ENCODE measurements at regions not wholly inside any gene's neighbourhood (a gene's known extent, or its start where the extent isn't known, plus 50 kb on each side); places are given as distances from the start of the nearest gene placed in this dataset.
"Not testable (repeated sequence)": the region's sequence is repeated elsewhere in the genome, so short reads cannot be mapped to it uniquely, and the experiment has no call there.

- H3K27ac Mint-ChIP-seq; H4K20me1 ChIP-seq (ENCODE audit: insufficient read depth, low read length); H3K4me1 Mint-ChIP-seq; H3K27ac ChIP-seq (ENCODE audit: low read depth in 1 of 2, low read length in 2 of 2); intact Hi-C loops (cut with micrococcal nuclease); H3K9me3 Mint-ChIP-seq; H3K36me3 Mint-ChIP-seq; H3K79me2 ChIP-seq (ENCODE audit: insufficient read depth, low read length); H3K4me2 ChIP-seq (replicated peaks; ENCODE audit: extremely low read depth, low read length, poor library complexity, severe bottlenecking); H3K4me1 ChIP-seq (ENCODE audit: control insufficient read depth in 1 of 2, insufficient read depth in 2 of 2, low read length in 2 of 2); H2AFZ ChIP-seq (ENCODE audit: insufficient read depth, low read depth, low read length, poor library complexity, severe bottlenecking); H3K27me3 Mint-ChIP-seq (ENCODE audit: low read depth in 3 of 3); DNase-seq; H3K27me3 ChIP-seq (ENCODE audit: control insufficient read depth in 2 of 2, insufficient read depth in 2 of 2, low read length in 2 of 2); H3K9ac ChIP-seq (ENCODE audit: insufficient read depth, low read length, poor library complexity, severe bottlenecking); H3K36me3 ChIP-seq (replicated peaks in 1 of 2; ENCODE audit: control insufficient read depth in 1 of 2, insufficient read depth in 2 of 2, low read length in 2 of 2); H3K4me3 ChIP-seq (replicated peaks in 1 of 3; ENCODE audit: low read depth in 2 of 3, low read length in 3 of 3); H3K4me3 Mint-ChIP-seq; H3K9me3 ChIP-seq (replicated peaks in 1 of 2; ENCODE audit: control insufficient read depth in 1 of 2, insufficient read depth in 1 of 2, low read length in 2 of 2): not testable (repeated sequence)
- WGBS (ENCODE audit: insufficient coverage): no CpG with 5 or more reads among the region's 5 CpGs
Measured at GRCh38 chrY:18599606-18600005, 53.1 kb downstream of the HSFY1 start.

GRCh38 chrY:18601287-18601686, 54.8 kb downstream of the HSFY1 start:
- H3K9me3 ChIP-seq (replicated peaks in 1 of 2; ENCODE audit: control insufficient read depth in 1 of 2, insufficient read depth in 1 of 2, low read length in 2 of 2); H2AFZ ChIP-seq (ENCODE audit: insufficient read depth, low read depth, low read length, poor library complexity, severe bottlenecking); intact Hi-C loops (cut with micrococcal nuclease); DNase-seq; H3K27me3 ChIP-seq (ENCODE audit: control insufficient read depth in 2 of 2, insufficient read depth in 2 of 2, low read length in 2 of 2); H3K4me3 ChIP-seq (replicated peaks in 1 of 3; ENCODE audit: low read depth in 2 of 3, low read length in 3 of 3); H3K79me2 ChIP-seq (ENCODE audit: insufficient read depth, low read length); H3K4me3 Mint-ChIP-seq; H3K4me1 Mint-ChIP-seq; H3K36me3 ChIP-seq (replicated peaks in 1 of 2; ENCODE audit: control insufficient read depth in 1 of 2, insufficient read depth in 2 of 2, low read length in 2 of 2); H3K27me3 Mint-ChIP-seq (ENCODE audit: low read depth in 3 of 3); H3K36me3 Mint-ChIP-seq; H4K20me1 ChIP-seq (ENCODE audit: insufficient read depth, low read length); H3K9me3 Mint-ChIP-seq; H3K27ac Mint-ChIP-seq; H3K4me2 ChIP-seq (replicated peaks; ENCODE audit: extremely low read depth, low read length, poor library complexity, severe bottlenecking); H3K27ac ChIP-seq (ENCODE audit: low read depth in 1 of 2, low read length in 2 of 2); H3K4me1 ChIP-seq (ENCODE audit: control insufficient read depth in 1 of 2, insufficient read depth in 2 of 2, low read length in 2 of 2); H3K9ac ChIP-seq (ENCODE audit: insufficient read depth, low read length, poor library complexity, severe bottlenecking): not testable (repeated sequence)
- WGBS (ENCODE audit: insufficient coverage): no CpG with 5 or more reads among the region's 2 CpGs

- H3K4me3 Mint-ChIP-seq; H3K4me2 ChIP-seq (replicated peaks; ENCODE audit: extremely low read depth, low read length, poor library complexity, severe bottlenecking); H3K4me1 ChIP-seq (ENCODE audit: control insufficient read depth in 1 of 2, insufficient read depth in 2 of 2, low read length in 2 of 2); H3K9ac ChIP-seq (ENCODE audit: insufficient read depth, low read length, poor library complexity, severe bottlenecking); H4K20me1 ChIP-seq (ENCODE audit: insufficient read depth, low read length); H3K27me3 ChIP-seq (ENCODE audit: control insufficient read depth in 2 of 2, insufficient read depth in 2 of 2, low read length in 2 of 2); H3K4me1 Mint-ChIP-seq; H3K79me2 ChIP-seq (ENCODE audit: insufficient read depth, low read length); H3K27ac ChIP-seq (ENCODE audit: low read depth in 1 of 2, low read length in 2 of 2); H3K27ac Mint-ChIP-seq; H2AFZ ChIP-seq (ENCODE audit: insufficient read depth, low read depth, low read length, poor library complexity, severe bottlenecking); H3K4me3 ChIP-seq (replicated peaks in 1 of 3; ENCODE audit: low read depth in 2 of 3, low read length in 3 of 3); intact Hi-C loops (cut with micrococcal nuclease); H3K27me3 Mint-ChIP-seq (ENCODE audit: low read depth in 3 of 3); H3K9me3 Mint-ChIP-seq; H3K36me3 ChIP-seq (replicated peaks in 1 of 2; ENCODE audit: control insufficient read depth in 1 of 2, insufficient read depth in 2 of 2, low read length in 2 of 2); H3K36me3 Mint-ChIP-seq; DNase-seq; H3K9me3 ChIP-seq (replicated peaks in 1 of 2; ENCODE audit: control insufficient read depth in 1 of 2, insufficient read depth in 1 of 2, low read length in 2 of 2): not testable (repeated sequence)
- WGBS (ENCODE audit: insufficient coverage): no CpG with 5 or more reads among the region's 5 CpGs
Measured at GRCh38 chrY:18606251-18606650, 59.7 kb downstream of the HSFY1 start.

GRCh38 chrY:18608205-18608604, 61.7 kb downstream of the HSFY1 start:
- H2AFZ ChIP-seq (ENCODE audit: insufficient read depth, low read depth, low read length, poor library complexity, severe bottlenecking); H3K27ac ChIP-seq (ENCODE audit: low read depth in 1 of 2, low read length in 2 of 2); H3K27me3 Mint-ChIP-seq (ENCODE audit: low read depth in 3 of 3); H3K27ac Mint-ChIP-seq; H3K4me3 Mint-ChIP-seq; DNase-seq; H3K9ac ChIP-seq (ENCODE audit: insufficient read depth, low read length, poor library complexity, severe bottlenecking); H3K36me3 ChIP-seq (replicated peaks in 1 of 2; ENCODE audit: control insufficient read depth in 1 of 2, insufficient read depth in 2 of 2, low read length in 2 of 2); H3K4me1 ChIP-seq (ENCODE audit: control insufficient read depth in 1 of 2, insufficient read depth in 2 of 2, low read length in 2 of 2); H3K36me3 Mint-ChIP-seq; H3K4me1 Mint-ChIP-seq; H3K4me2 ChIP-seq (replicated peaks; ENCODE audit: extremely low read depth, low read length, poor library complexity, severe bottlenecking); H3K79me2 ChIP-seq (ENCODE audit: insufficient read depth, low read length); intact Hi-C loops (cut with micrococcal nuclease); H3K27me3 ChIP-seq (ENCODE audit: control insufficient read depth in 2 of 2, insufficient read depth in 2 of 2, low read length in 2 of 2); H3K4me3 ChIP-seq (replicated peaks in 1 of 3; ENCODE audit: low read depth in 2 of 3, low read length in 3 of 3); H4K20me1 ChIP-seq (ENCODE audit: insufficient read depth, low read length); H3K9me3 Mint-ChIP-seq; H3K9me3 ChIP-seq (replicated peaks in 1 of 2; ENCODE audit: control insufficient read depth in 1 of 2, insufficient read depth in 1 of 2, low read length in 2 of 2): not testable (repeated sequence)
- no CpG with 5 or more reads among the region's 4 CpGs for WGBS (ENCODE audit: insufficient coverage)

All from CD14-positive monocyte (primary cell).